NOMO-1 (cell line): ENCODE measurements at regions not wholly inside any gene's neighbourhood (a gene's known extent, or its start where the extent isn't known, plus 50 kb on each side); places are given as distances from the start of the nearest gene placed in this dataset.
"Not testable (repeated sequence)": the region's sequence is repeated elsewhere in the genome, so short reads cannot be mapped to it uniquely, and the experiment has no call there.

ENCODE experiments used
- DNase-seq, 2 experiments: peaks; one replicate each; lab custom pipeline; 2025; ENCODE audit not compliant: unreplicated experiment in 2 of 2; lab: John Stamatoyannopoulos, UW

GRCh38 chr1:221240690-221241089 lies 361.4 kb downstream of the HLX start:
- no peak for DNase-seq

- peak; percentile 44 to 81 for DNase-seq
Measured at GRCh38 chr1:221241157-221241556, 361.9 kb downstream of the HLX start.

GRCh38 chr1:221241592-221241991 lies 362.3 kb downstream of the HLX start:
- DNase-seq: no peak

GRCh38 chr1:221246067-221246466 lies 366.8 kb downstream of the HLX start:
- no peak for DNase-seq

- no peak for DNase-seq
Measured at GRCh38 chr1:221246628-221247415, 367.6 kb downstream of the HLX start.

- DNase-seq: no peak
Measured at GRCh38 chr1:221251580-221251979, 372.3 kb downstream of the HLX start.

GRCh38 chr1:221254813-221255212 lies 375.6 kb downstream of the HLX start:
- no peak for DNase-seq

- no peak for DNase-seq
Measured at GRCh38 chr1:221256773-221257172, 377.5 kb downstream of the HLX start.

GRCh38 chr1:221257548-221257947 lies 378.3 kb downstream of the HLX start:
- DNase-seq: not testable (repeated sequence)

- DNase-seq: not testable (repeated sequence)
Measured at GRCh38 chr1:221262677-221263076, 383.4 kb downstream of the HLX start.

GRCh38 chr1:221263831-221264767 lies 384.9 kb downstream of the HLX start:
- peak; percentile 22 for DNase-seq

GRCh38 chr1:221264848-221265247 lies 385.6 kb downstream of the HLX start:
- no peak for DNase-seq

GRCh38 chr1:221268295-221268694 lies 389.1 kb downstream of the HLX start:
- no peak for DNase-seq

- no peak for DNase-seq
Measured at GRCh38 chr1:221271701-221272100, 392.5 kb downstream of the HLX start.

GRCh38 chr1:221272940-221273339 lies 393.7 kb downstream of the HLX start:
- no peak for DNase-seq

- no peak for DNase-seq
Measured at GRCh38 chr1:221274373-221274772, 395.1 kb downstream of the HLX start.

GRCh38 chr1:221276896-221277409 lies 397.7 kb downstream of the HLX start:
- DNase-seq: peak; percentile 38 to 64

GRCh38 chr1:221279146-221279545 lies 399.9 kb downstream of the HLX start:
- DNase-seq: no peak

- DNase-seq: no peak
Measured at GRCh38 chr1:221283532-221283931, 404.3 kb downstream of the HLX start.

GRCh38 chr1:221284028-221284427 lies 404.8 kb downstream of the HLX start:
- no peak for DNase-seq

GRCh38 chr1:221284991-221285390 lies 405.7 kb downstream of the HLX start:
- not testable (repeated sequence) for DNase-seq
